Stimulated activated CD4-positive, alpha-beta T cell treated with anti-CD3 and anti-CD28 coated beads, Interleukin-4, amount 100 ng/mL, for 48 hours (primary cell): ENCODE measurements at regions not wholly inside any gene's neighbourhood (a gene's known extent, or its start where the extent isn't known, plus 50 kb on each side); places are given as distances from the start of the nearest gene placed in this dataset.
A peak's percentile ranks its signal among the peaks of the same experiment; 100 is the strongest.
"Not testable (repeated sequence)": the region's sequence is repeated elsewhere in the genome, so short reads cannot be mapped to it uniquely, and the experiment has no call there.

ENCODE experiments used
- DNase-seq, 2 donors: peaks; one replicate each; pipeline ENCODE4 v3.0.0-alpha.2; 2020; ENCODE audit warnings: low read depth in 2 of 2

DNA sequence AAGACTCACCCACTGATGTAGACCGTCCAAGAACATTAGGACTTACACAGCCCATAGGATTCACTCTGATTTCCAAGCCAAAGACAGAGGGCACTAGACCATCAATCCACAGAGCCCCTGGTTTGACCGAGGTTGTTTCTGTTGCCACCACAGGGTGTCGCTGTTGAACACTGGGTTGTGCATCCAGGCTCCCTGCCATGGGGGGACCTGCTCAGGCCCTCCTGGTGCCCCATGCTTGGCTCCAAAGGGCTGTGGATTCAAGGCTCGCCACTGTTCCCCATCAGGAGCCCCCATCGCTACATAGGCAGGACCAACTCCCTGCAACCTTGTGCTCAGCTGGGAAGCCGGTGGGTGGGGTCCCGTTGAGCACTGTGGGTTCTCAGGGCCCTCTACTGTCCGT lies 128.0 kb upstream of the ANO1 start:
- DNase-seq = peak in 1 of 2 donors; percentile 25

DNA sequence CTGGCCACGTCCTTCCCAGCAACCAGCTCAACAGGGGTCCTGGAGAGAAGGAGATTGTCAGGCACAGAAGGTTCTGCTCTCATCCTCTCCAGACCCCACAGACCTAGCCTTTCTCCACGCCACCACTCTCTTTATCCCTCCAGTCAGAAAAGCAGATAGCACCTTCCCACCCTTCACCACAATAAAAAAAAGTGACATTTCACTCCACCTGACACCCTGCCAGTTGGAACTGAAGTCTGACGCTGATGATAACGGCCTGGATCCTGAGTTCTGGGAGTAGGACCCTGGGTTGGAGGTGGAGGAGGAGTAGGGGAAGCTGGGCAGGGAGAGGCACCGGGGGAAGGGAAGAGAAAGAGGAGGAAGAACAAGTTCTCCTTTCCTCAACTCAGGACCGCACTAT lies 127.5 kb upstream of the ANO1 start:
- no peak for DNase-seq

DNA sequence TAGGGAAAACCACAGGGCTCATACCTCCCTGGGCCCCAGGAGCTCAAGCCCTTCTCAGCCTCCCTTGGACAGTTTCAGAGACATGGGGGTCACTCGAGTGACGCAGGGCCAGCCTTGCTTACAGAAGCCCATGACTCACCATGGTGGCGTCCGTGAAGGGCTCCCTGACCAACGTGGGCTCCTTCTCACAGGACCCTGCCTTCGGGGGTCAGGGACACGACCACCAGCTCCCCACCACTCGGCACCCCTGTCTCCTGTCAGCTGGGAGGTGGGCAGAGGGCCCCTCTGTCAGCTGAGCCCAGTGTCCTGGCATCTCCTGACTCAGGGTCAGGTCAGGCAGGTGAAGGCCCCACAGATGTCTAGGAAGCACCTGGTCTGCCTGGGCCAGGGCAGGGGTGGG lies 126.3 kb upstream of the ANO1 start:
- no peak for DNase-seq

DNA sequence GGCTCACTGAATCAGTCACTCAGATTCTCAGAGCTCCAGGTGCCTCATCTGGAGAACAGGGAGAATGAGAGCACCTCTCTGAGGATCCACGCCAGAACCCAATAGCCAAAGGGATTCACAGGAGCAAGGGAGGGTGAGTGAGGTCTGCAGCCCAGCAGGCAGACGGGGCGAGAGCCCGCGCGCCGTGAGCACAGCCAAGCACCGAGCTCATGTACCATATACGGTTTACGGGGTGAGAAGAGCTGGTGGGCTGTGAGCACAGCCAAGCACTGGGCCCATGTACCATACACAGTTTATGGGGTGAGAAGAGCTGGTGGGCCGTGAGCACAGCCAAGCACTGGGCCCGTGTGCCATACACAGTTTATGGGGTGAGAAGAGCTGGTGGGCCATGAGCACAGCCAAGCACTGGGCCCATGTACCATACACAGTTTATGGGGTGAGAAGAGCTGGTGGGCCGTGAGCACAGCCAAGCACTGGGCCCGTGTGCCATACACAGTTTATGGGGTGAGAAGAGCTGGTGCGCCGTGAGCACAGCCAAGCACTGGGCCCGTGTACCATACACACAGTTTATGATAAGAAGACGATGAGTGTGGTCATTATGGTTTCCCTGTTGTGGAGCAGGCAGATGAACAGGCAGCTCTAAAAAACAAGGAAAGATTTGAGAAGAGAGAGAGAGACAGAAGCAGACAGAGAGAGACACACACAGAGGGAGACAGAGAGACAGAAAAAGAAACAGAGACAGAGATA lies 125.7 kb upstream of the ANO1 start:
- DNase-seq = not testable (repeated sequence)

DNA sequence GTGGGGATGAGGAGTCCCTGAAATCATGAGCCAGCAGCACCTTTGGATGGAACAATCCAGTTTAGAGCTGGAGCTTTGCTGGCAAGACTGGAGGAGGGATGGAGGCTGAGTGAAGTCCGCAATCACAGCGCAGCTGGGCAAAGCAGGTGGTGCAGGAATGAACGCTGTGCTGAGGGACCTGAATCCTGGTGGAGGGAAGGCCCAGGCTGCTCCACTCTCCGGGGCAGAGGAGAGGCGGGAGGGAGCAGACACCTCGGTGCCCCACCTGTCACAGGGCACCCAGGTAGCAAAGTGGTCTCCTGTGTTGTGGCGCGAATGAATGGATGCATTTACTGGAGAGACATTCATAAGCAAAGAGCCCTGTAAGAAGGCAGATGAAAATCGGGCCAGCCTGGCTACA lies 124.8 kb upstream of the ANO1 start:
- DNase-seq = no peak

DNA sequence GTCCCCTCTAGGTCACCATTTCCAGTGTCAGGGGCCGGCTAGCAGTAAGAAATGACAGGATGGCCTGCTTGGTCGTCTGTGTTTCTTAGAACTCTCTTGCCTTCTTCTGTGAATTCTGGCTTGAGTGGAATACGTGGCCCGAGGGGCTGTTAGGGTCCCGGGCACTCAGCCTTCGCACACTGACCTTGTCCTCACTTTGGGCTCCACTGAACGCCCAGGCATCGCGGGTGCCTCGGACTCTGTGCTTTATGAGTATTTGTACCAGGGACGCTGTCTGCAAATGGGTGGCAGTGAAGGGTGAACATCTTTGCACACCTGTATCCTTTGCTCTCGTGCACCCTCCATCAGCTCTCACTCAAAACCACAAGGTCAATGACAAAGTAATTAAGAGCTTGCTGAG lies 123.4 kb upstream of the ANO1 start:
- no peak for DNase-seq

DNA sequence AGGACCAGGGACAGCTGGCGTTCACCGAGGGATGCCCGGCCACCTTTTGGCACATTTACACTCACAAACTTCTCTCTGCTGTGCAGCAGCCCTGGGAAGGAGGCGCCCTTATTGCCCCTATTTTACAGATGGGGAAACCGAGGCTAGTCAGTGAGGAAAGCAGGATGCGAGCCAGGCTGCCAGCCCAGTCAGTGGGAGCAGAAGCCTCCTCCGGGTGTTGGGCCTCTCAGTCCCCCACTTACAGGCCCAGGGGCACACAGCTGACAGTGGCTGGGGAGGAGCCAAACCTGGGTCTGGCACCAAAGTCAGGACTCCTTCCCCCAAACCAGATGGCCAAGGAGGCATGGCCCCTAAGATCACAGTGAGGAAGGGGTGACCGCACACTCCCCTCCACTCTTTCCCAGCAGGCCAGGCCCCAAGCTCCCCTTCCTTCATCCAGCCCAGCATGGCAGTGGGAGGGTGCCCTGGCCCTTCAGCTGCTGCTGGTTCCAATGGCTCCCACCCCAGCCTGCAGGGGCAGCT lies 121.4 kb upstream of the ANO1 start:
- DNase-seq = no peak

DNA sequence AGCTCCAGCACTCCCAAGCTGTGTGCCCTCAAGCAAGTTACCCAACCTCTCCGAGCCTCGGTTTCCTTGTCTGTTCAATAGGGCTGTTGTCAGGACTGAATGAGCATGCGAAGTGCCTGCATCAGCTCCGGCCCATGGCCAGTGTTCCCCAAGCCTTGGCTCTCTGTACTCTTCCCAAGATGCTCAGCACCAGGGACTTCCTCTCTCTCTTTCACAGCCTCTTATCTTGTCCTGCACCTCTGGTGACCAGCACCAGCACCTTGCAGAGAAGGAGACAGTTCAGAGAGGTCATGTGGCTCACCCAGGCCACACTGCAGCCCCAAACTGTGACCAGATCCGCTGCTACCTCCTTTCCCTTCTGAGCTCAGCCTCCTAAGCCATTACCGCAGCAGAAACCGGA lies 120.3 kb upstream of the ANO1 start:
- DNase-seq = no peak

DNA sequence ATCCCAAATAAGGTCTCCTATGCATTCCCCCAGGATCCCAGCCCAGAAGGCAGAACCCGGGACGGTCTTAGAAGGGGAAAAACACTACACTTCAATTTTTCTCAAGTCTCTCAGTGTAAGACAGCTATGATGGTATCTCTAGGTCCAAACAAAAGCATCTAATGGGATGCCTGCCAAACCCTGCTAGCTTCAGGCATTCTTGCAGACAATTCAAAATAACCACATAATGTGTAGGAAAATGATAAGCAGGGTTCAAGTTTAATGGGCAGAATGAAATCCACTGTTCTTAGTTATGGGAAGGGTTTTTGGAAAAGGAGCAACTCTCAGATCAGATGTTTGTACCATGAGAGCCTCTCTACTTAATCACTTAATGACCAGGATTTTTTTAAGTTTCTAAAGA lies 119.8 kb upstream of the ANO1 start:
- no peak for DNase-seq

DNA sequence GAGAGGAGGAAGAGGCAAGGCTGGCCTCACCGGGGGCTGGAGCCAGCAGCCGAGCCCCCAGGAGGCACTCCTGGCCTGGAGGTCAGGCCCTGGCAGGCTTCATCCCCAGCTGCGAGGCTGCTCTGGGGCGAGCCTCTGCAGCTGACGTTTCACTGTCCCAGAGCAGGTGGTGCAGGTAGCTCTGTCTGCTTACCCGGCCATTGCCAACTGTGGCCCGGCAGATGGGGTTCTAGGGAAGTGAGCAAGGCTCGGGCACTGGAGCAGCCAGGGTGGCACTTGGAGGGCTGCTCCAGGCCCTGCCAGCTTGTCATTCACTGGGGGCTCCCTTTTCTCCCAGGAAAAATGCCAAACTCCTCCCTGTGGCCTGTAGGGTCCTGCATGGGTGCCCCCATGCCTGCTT lies 118.7 kb upstream of the ANO1 start:
- DNase-seq = no peak

DNA sequence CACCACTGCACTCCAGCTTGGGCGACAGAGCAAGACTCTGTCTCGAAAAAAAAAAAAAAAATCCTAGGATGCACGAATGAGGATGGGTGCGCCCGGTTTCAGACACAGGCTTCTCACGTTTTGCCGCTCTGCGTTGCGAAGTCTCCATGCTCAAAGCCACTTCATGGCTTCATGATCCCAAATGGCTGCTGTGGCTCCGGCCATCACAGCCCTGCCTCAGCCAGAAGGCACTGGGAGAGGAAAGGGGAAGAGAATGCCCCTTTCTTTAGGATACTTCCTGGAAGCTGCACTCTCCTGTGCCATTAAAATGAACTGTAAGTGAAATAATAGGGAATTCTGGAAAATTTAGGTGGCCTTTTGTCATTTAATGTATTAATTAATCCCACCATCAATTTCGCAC lies 116.4 kb upstream of the ANO1 start:
- DNase-seq = no peak

DNA sequence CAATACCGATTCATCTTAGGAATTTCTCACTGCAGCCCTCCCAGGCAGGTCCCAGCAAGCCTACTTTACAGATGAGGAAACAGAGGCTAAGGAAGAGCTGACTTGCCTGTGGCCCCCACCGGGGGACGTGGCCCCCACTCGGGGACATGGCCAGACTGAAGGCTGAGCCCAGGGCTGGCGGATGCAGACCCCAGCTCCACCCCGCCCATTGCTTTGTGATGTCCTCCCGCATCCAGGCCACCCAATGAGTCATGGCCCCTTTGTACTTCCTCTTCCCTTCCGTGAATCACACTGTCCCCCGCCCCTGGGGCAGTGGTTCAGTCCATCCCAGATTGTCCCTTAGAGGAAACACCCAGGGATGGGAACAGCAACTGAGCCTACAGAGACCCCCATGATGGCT lies 116.0 kb upstream of the ANO1 start:
- no peak for DNase-seq

DNA sequence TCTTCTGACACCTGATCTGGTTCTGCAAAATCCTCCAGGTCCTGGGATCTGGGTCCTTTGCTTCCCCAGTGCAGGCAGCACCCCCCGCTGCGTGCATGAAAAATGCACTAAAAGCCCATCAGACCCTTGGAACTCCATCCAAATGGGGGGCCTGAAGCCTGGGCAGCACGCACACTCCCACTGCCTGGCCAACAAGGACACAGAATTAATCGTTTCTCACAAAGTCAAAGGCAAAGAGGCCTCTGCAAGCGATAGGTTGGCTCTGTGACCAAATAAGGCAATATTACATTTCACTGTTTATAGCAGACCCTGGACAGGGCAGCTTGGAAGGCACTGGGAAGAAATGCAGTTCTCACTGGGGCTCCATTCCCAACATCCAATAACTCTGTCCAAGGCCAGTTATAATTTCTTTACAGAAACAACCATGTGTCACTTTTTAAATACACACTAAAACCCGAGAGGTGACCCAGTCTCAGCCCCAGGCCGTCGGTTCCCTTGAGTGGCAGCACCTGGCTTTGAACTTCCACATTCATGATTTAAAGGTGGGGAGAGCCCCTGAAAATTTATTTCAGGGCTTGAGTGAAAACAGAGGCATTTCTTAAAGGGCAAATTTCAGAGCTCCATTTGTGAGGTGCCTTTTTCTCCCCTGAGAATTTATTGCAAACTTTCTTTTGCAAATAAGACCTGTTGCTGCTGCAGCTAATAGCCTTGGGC lies 114.4 kb upstream of the ANO1 start:
- DNase-seq = no peak

DNA sequence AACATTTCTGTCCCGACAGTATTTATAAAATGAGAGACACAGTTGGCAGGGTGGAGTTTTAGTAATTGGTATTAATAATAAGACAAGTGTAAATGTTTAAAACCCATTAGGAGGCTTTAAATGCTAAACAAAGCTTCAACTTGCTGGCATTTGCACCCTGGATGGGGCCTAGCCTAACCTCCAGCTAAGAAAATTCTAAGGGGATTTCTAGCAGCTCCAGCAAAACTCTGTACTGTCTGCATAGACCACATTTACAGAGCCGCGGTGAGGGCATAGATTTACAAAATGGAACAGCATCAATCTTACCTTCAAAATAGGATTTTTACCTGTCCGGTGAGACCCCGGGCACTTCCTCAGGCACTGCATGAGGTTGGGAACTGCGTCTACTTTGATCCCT lies 113.9 kb upstream of the ANO1 start:
- DNase-seq = no peak

DNA sequence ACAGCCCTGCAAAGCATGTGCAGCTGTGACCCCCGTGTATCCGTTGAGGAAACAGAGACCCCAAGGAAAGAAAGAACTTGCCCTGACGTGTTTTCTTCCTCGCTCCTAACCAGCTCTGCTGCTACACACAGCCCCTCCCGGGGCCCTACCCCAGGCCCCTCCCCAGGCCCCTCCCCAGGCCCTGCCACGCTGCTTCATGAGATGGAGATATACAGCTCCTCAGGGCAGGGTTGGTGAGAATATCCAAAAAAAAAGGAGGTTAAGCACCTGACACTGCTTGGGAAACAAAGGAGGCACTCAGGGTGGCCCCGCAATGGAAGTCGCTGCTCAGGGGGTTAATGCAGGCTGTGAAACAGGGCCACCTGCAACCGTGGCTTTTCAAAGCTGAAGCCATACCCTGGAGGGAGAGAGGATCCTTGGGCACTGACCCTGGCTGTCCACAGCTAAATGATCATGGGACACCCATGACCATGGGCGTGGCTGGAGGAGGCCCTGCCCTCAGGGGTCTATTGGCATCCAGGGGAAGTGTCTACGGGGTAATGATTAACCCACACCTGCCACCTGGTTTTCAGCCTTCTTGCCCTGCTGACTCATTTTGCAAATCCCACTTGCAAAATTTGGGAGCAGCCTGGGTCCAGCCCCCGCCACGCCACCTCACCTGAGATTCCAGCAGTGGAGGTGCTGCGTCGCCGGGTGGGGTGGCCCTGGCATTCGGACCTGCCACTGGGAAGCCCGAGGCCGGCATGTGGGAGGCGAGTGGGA lies 112.1 kb upstream of the ANO1 start:
- DNase-seq = no peak

DNA sequence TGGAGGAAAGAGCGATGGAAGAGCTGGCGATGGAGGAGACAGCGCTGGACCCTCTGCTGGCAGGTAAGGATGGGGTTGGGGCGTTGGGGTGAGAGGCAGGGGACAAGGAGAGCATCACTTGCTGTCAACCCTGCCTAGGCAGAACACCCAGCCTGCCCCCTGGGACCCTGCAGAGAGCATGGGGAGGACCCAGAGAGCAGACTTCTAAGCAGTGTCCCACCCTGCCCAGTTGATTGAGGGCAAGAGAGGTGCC lies 111.6 kb upstream of the ANO1 start:
- DNase-seq = no peak

DNA sequence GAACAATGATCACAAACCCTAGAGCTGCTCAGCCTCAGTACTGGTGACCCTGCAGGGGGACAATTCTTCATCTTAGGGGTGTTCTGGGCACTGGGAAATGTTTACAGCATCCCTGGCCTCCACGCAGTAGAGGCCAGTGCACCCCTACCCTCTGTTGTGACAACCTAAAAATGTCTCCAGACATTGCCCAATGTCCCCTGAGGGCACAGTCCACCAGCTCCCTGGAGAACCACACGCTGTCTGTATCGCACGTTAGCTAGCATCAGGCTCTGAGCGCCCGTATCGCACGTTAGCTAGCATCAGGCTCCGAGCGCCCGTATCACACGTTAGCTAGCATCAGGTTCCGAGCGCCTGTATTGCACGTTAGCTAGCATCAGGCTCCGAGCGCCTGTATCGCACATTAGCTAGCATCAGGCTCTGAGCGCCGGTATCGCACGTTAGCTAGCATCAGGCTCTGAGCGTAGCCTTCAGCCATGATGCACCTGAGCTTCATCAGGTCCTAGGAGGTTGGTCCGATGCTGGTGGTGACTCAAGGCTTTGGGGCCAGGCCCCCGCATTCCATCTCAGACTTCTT lies 111.1 kb upstream of the ANO1 start:
- no peak for DNase-seq

DNA sequence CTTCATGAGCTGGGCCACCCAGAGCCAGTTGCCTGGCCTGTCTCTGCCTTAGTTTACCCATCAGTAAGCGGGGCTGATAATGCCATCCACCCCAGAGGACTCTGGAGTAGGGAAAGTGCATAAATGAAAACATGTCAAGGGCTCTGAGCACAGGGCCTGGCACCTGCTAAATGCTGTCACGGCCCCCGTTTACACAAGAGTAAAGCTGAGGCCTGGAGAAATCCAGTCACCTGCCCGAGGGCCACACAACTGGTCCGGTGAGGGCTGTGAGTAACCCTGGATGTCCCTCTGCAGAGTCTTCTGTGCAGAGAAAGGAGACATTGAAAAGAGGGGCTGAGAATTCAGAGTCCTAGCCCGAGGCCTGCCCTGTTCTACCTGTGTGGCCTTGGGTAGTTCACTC lies 110.6 kb upstream of the ANO1 start:
- DNase-seq = no peak

DNA sequence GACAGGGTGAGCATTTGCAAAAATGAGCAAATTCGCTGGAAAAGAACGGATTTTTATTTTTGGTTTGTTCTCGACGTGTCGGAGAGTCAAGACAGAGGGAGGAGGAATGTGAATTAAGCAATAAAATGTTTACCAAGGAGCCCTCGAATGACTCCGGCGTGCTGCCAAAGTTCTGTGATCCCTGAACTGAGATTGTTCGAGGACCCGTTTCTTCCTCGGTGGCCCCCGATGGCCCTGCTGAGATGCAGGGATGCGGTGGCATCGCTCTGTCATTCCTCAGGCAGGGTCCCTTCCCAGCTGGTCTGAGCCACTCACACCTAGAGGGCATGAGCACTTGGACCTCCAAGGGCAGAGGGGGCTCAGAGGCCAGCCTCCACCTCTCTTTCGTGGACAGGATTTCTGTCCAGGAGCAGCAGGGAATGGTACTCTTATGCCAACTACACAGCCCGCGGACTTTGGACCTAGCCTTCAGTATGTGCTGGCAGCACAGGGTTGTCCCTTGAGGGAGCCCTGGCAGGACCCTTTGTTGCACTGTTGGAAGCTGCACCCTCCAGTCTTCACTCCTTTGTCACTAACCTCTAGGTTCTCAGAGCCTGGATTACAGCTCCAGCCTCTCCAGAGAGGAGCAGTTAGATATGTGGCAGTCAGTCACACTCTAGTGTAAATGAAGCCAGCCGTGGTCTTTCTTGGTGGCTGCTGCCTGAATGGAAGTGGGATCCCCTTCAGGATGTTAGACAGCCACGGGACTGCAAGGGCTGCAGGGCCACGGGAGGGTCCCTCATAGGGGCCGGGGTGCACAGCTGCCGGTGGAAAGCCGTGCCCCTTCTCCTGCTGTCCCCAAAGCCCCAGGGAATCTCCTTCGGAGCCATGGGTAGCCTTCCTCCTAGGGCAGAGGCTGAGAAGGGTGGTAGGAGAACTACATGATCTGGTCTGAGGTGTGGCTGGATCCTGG lies 109.4 kb upstream of the ANO1 start:
- no peak for DNase-seq

DNA sequence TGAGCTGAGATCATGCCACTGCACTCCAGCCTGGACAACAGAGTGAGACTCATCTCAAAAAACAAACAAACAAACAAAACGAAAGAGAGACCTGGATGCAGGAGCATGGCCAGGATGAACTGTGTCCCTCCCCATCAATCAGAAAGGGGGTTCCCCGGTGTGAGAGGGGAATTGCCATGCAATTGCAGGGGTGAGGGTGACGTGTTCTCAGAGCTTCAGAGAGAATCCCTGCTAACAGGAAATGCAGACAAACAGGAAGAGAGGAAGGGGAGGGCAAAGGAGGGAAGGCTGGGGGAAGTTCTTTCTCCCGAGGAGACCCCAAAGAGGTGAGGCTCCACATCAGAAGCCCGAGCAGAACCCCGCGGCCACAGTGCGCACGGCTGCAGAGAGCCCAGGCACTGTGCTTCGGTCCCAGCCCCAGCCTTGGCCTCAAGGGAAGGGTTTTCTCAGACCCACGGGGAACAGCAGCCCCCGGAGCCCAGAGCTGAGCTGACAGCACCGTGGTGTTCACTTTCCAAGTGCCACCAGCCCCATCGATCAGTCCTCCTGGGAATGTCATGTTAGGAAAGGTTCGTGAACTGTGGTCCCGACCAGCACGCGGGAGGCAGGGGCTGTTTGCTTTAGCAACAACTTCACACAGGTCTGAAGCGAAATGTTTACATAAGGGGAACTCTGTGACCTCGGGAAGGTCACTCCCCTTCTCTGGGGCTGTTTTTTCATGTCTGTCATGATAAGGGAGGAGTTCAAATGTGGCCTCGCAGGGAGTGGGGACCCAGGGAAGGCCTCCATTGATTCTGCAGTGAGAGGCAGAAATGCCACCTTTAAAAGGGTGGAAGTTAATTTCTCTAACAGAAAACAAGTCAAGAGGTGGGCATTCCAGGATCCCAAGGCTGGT lies 108.0 kb upstream of the ANO1 start:
- no peak for DNase-seq
